HG03457 (cell line): ENCODE measurements at regions not wholly inside any gene's neighbourhood (a gene's known extent, or its start where the extent isn't known, plus 50 kb on each side); places are given as distances from the start of the nearest gene placed in this dataset.
"Not testable (repeated sequence)": the region's sequence is repeated elsewhere in the genome, so short reads cannot be mapped to it uniquely, and the experiment has no call there.

Experiments
- ATAC-seq: cut with Tn5 transposase; IDR thresholded peaks from one replicate; pipeline ENCODE4 v1.9.1; 2021; ENCODE audit warnings: moderate number of reproducible peaks; ENCODE audit not compliant: unreplicated experiment

DNA sequence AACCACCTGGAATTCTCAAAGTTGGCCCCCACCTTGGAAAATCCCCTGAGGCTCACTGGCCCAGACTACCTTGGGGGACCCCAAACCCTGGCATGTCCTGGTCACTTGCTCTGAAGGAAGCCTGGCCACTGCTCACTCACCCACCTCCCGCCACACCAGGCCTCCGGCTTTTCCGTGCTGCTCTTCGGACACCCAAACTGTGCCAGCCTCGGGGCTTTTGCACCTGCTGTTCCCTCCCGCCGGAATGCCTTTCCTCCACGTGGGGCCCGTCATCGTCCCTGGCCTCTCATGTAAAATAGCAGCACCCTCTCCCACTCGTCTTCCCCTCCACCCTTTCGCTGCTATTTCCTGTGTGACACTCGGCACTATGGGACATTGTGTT, 87.2 kb upstream of the NCOR2 start:
- no peak for ATAC-seq

DNA sequence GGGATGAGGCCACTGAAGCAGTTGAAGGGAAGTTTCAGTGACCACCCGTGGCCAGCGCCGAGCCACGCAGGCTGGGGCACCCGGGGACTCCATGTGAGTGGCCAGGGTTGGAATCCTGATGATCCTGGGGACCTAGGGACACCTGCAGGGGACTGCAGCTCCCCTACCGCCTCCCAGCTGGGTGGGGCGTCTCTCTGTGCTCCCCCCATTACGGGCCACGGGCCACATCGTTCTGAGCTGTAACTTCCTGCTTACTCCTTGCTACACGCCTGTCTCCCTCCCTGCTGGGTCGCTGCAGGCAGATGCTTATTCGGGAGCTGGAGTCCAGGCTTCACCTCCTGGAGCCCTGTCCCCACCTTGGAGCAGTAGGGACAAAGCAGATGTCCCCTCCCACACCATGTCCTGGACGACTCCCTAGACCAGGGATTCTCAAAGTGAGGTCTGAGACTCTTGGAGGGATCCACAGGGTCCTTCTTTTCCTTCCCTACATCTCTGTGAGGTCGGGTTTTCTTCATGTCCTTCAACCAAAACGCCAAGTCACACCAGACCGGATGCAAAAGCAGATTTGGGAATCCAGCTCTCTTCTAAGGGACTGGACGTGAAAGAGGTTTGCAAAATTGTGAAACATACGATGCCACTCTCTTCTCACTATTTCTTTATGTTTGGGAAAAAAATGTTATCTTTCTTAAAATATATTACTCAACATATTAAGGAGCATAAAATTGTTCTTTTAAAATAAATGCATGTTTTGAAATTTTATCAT, 85.9 kb upstream of the NCOR2 start:
- no peak for ATAC-seq

- ATAC-seq, result no peak
Measured at GRCh38 chr12:124652661-124653060, 85.2 kb upstream of the NCOR2 start.

- no peak for ATAC-seq
Measured at GRCh38 chr12:124651516-124652273, 84.3 kb upstream of the NCOR2 start.

GRCh38 chr12:124650912-124651311, 83.5 kb upstream of the NCOR2 start:
- no peak for ATAC-seq

DNA sequence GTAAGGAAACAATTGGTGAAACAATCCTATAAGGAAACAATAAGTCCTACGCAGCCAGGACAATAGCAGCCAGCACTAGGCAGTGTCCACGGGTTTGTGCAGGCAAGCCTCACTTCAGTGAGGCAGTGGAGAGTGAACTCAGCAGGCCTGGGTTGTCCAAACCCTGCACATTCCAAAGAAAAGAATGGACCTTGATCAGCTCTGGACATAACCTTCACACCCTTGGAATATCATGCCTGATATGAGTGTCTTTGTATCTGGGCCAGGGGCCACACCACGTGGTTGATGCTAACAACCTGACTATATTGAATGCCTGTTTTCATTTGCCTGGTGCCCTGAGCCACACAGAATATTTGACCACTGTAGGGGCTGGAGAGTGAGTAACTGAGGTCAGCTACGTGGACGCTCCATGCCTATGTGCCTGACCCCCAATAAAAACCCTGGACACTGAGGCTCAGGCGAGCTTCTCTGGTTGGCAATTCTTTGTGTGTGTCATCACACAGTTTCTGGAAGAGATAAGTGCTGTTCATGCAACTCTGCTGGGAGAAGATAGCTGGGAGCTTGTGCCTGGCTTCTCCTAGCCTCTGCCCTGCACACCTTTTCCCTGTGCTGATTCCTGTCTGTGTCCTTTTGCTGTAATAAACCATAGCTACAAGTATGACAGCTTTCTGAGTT, 81.4 kb upstream of the NCOR2 start:
- no peak for ATAC-seq

- no peak for ATAC-seq
Measured at GRCh38 chr12:124647316-124647715, 79.9 kb upstream of the NCOR2 start.

GRCh38 chr12:124646385-124647230, 79.2 kb upstream of the NCOR2 start:
- ATAC-seq, result no peak

- ATAC-seq, result no peak
Measured at GRCh38 chr12:124645530-124646244, 78.3 kb upstream of the NCOR2 start.

GRCh38 chr12:124643768-124644167, 76.4 kb upstream of the NCOR2 start:
- ATAC-seq, result not testable (repeated sequence)

GRCh38 chr12:124642105-124642504, 74.7 kb upstream of the NCOR2 start:
- no peak for ATAC-seq

- no peak for ATAC-seq
Measured at GRCh38 chr12:124641591-124641990, 74.2 kb upstream of the NCOR2 start.

DNA sequence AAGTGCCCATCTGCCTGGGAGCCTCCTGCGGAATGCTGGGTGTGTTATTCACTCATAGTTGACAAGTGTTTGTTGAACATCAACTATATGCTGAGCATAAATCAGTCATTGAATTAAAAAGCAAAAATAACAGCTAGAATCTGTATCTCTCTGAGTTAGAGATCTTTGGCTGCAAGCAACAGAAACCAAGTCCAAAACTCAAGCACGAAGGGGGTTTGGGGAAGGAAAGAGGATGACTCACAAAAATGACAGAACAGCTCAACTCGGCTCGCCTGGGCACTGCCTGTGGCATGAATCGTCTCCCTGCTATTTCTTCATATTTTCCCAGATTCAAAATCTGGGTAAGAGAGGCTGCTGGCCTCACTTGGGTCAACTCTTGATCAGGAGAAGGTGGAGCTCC, 72.6 kb upstream of the NCOR2 start:
- ATAC-seq, result no peak

DNA sequence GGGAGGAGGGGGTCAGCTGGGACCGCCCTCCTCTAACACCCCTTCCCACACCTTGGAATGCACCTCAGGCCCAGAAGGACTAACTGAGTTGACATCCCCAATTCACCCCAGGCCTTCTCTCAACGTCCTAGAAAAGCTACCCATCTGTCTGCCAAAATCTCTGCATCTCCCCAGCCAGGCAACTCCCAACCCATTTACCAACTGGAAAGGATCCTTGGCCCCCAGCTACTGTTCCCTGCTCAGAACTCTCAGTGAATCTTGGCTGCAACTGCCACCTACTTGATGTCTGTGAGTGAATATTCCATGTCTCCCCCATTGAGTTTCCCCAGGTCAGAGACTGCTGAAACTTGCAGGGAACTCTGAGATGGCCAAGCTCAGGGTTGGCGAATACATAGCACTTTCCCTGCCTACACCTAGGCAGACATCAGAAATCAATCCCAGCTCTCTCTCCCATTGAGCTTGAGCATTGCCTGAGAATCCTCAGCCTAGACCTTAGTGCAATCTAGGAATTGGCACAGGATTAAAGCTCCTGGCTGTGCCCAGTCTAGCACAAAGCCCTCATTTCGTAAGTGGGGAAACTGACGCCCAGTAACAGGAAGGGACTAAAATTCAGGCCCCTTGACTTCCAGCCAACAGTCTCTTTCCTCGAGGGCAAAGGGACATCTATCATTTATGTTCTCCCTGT, 71.9 kb upstream of the NCOR2 start:
- no peak for ATAC-seq

DNA sequence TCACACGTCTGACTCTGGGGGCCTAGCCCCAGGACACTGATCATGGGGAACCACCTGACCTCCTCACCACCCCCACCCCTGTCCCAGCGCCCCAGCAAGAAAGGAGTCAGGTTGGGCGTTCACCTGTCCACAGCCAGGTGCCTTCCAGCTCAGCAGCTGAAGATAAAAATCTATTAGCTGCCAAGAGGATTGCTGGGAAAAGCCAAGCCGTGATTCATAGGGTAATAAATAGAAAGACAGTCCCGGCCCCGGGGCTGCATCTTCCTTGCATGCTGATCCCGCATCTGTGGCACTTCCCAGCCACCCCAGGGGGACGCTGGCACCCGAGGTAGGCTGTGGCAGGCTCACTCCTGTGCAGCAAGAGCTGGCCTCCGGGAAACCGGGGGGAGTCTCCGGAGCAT, 70.2 kb upstream of the NCOR2 start:
- ATAC-seq, result no peak

- no peak for ATAC-seq
Measured at GRCh38 chr12:124637163-124637562, 69.8 kb upstream of the NCOR2 start.

GRCh38 chr12:124636138-124636978, 68.9 kb upstream of the NCOR2 start:
- ATAC-seq, result no peak

- ATAC-seq, result no peak
Measured at GRCh38 chr12:124635316-124635715, 67.9 kb upstream of the NCOR2 start.
